WTC11 (cell line): ENCODE measurements at regions not wholly inside any gene's neighbourhood (a gene's known extent, or its start where the extent isn't known, plus 50 kb on each side); places are given as distances from the start of the nearest gene placed in this dataset.

Source experiments
- ATAC-seq: fragments of 200-7000 bp; cut with Tn5 transposase; 2 replicates; pipeline ENCODE4 v1.10.0; 2021; ENCODE audit warnings: mild to moderate bottlenecking, moderate library complexity
- CTCF ChIA-PET: fragments of 300-600 bp; sonication (Branson Sonifier 250); formaldehyde crosslinking; loops from one replicate; lab custom pipeline; 2021; ENCODE audit warnings: antibody characterized with exemption; lab: Charles Lee
- POLR2A ChIA-PET: fragments of 350-600 bp; sonication (Branson Sonifier 250); formaldehyde crosslinking; loops from one replicate; lab custom pipeline; 2021; ENCODE audit warnings: antibody characterized with exemption; lab: Charles Lee
- DNase-seq: peaks from one replicate; pipeline ENCODE4 v3.0.0; 2021; ENCODE audit warnings: low spot score
- H3K27ac Mint-ChIP-seq: 2 replicates; pipeline ENCODE4 v1.8.0; 2021; ENCODE audit warnings: mixed read lengths
- H3K27me3 Mint-ChIP-seq: 2 replicates; pipeline ENCODE4 v1.8.0; 2021; ENCODE audit warnings: low read depth, mild to moderate bottlenecking, moderate library complexity, mixed read lengths
- H3K36me3 Mint-ChIP-seq: 2 replicates; pipeline ENCODE4 v1.8.0; 2021; ENCODE audit warnings: mixed read lengths
- H3K4me1 Mint-ChIP-seq: 2 replicates; pipeline ENCODE4 v1.8.0; 2022; ENCODE audit warnings: mixed read lengths
- H3K4me3 Mint-ChIP-seq: 2 replicates; pipeline ENCODE4 v1.8.0; 2021; ENCODE audit warnings: mild to moderate bottlenecking, moderate library complexity, mixed read lengths
- H3K9me3 Mint-ChIP-seq: 2 replicates; pipeline ENCODE4 v1.8.0; 2021; ENCODE audit warnings: mixed read lengths
- ATF1 ChIP-seq: sonication (generic); formaldehyde crosslinking; IDR thresholded peaks from 2 replicates; pipeline ENCODE4 v1.8.1; 2023; ENCODE audit warnings: mild to moderate bottlenecking, moderate library complexity, missing genetic modification reagents
- CBFB ChIP-seq: sonication (generic); formaldehyde crosslinking; IDR thresholded peaks from 2 replicates; pipeline ENCODE4 v1.8.1; 2022; ENCODE audit warnings: mild to moderate bottlenecking, low read depth, missing genetic modification reagents
- CREM ChIP-seq: sonication (generic); formaldehyde crosslinking; IDR thresholded peaks from 2 replicates; pipeline ENCODE4 v1.8.1; 2022; ENCODE audit warnings: mild to moderate bottlenecking, missing genetic modification reagents, moderate library complexity
- EMX1 ChIP-seq: fragments of 250-450 bp; sonication (Bioruptor Pico); IDR thresholded peaks from 2 replicates; pipeline ENCODE4 v1.8.0; 2021; ENCODE audit warnings: mild to moderate bottlenecking
- GABPB1 ChIP-seq: sonication (generic); formaldehyde crosslinking; IDR thresholded peaks from 2 replicates; pipeline ENCODE4 v1.8.1; 2023; ENCODE audit warnings: mild to moderate bottlenecking, missing genetic modification reagents
- IRF2 ChIP-seq: sonication (generic); formaldehyde crosslinking; IDR thresholded peaks from 2 replicates; pipeline ENCODE4 v1.8.0; 2022; ENCODE audit warnings: low read depth, missing genetic modification reagents, borderline replicate concordance
- JUN ChIP-seq: sonication (generic); formaldehyde crosslinking; IDR thresholded peaks from 2 replicates; pipeline ENCODE4 v1.8.0; 2023; ENCODE audit warnings: mild to moderate bottlenecking, missing genetic modification reagents
- NR2C2 ChIP-seq: sonication (generic); formaldehyde crosslinking; IDR thresholded peaks from 2 replicates; pipeline ENCODE4 v1.8.0; 2022; ENCODE audit warnings: mild to moderate bottlenecking, missing genetic modification reagents
- NR3C1 ChIP-seq: sonication (generic); formaldehyde crosslinking; conservative IDR thresholded peaks from 2 replicates; pipeline ENCODE4 v1.8.1; 2023; ENCODE audit warnings: low read depth, mild to moderate bottlenecking, missing genetic modification reagents
- PRRX2 ChIP-seq: fragments of 250-450 bp; sonication (Bioruptor Pico); IDR thresholded peaks from 2 replicates; pipeline ENCODE4 v1.8.0; 2021; ENCODE audit warnings: mild to moderate bottlenecking
- RELA ChIP-seq: sonication (generic); formaldehyde crosslinking; IDR thresholded peaks from 2 replicates; pipeline ENCODE4 v1.8.1; 2022; ENCODE audit warnings: missing genetic modification reagents, mild to moderate bottlenecking, borderline replicate concordance
- RORB ChIP-seq: fragments of 250-450 bp; sonication (Bioruptor Pico); IDR thresholded peaks from 2 replicates; pipeline ENCODE4 v1.9.0; 2021; ENCODE audit warnings: mild to moderate bottlenecking
- SMAD4 ChIP-seq: sonication (generic); formaldehyde crosslinking; IDR thresholded peaks from 2 replicates; pipeline ENCODE4 v1.8.0; 2022; ENCODE audit warnings: mild to moderate bottlenecking, missing genetic modification reagents
- ZNF317 ChIP-seq: sonication (generic); formaldehyde crosslinking; IDR thresholded peaks from 2 replicates; pipeline ENCODE4 v1.8.1; 2023; ENCODE audit warnings: low read depth, mild to moderate bottlenecking, moderate library complexity, missing genetic modification reagents, borderline replicate concordance
- ZNF423 ChIP-seq: fragments of 250-450 bp; sonication (Bioruptor Pico); IDR thresholded peaks from 2 replicates; pipeline ENCODE4 v2.1.2; 2022; ENCODE audit warnings: mild to moderate bottlenecking, moderate library complexity
- TF ChIP-seq, protein P1 (sequence below): fragments of 200-600 bp; IDR thresholded peaks from 2 replicates; pipeline ENCODE4 v1.8.0; 2022; ENCODE audit warnings: antibody characterized with exemption
- TF ChIP-seq, protein P2 (sequence below): sonication (generic); formaldehyde crosslinking; IDR thresholded peaks from 2 replicates; pipeline ENCODE4 v1.8.0; 2023; ENCODE audit warnings: missing genetic modification reagents, mild to moderate bottlenecking, borderline replicate concordance
- TF ChIP-seq, protein P3 (sequence below): fragments of 250-450 bp; sonication (Bioruptor Pico); IDR thresholded peaks from 2 replicates; pipeline ENCODE4 v1.9.0; 2021; ENCODE audit warnings: mild to moderate bottlenecking
- TF ChIP-seq, protein P4 (sequence below): sonication (generic); formaldehyde crosslinking; IDR thresholded peaks from 2 replicates; pipeline ENCODE4 v1.8.1; 2023; ENCODE audit warnings: mild to moderate bottlenecking, missing genetic modification reagents
- TF ChIP-seq, protein P5 (sequence below): fragments of 250-450 bp; sonication (Bioruptor Pico); IDR thresholded peaks from 2 replicates; pipeline ENCODE4 v1.9.0; 2021; ENCODE audit warnings: mild to moderate bottlenecking
- TF ChIP-seq, protein P6 (sequence below): fragments of 250-450 bp; sonication (Bioruptor Pico); IDR thresholded peaks from 2 replicates; pipeline ENCODE4 v1.8.0; 2021; ENCODE audit warnings: mild to moderate bottlenecking

DNA sequence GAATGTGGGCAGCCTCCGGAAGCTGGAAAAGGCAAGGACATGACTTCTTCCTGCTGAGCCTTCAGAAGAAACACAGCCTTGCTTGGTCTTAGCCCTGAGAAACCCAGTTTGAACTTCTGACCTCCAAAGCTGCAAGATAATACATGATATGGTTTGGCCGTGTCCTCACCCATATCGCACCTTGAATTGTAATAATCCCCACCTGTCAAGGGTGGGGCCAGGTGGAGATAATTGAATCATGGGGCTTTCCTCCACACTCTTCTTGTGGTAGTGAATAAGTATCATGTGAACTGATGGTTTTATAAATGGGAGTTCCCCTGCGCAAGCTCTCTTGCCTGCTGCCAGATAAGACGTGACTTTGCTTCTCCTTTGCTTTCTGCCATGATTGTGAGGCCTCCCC is 310.9 kb downstream of the PSAT1 start (continued):
- TF ChIP-seq, protein P1, sequence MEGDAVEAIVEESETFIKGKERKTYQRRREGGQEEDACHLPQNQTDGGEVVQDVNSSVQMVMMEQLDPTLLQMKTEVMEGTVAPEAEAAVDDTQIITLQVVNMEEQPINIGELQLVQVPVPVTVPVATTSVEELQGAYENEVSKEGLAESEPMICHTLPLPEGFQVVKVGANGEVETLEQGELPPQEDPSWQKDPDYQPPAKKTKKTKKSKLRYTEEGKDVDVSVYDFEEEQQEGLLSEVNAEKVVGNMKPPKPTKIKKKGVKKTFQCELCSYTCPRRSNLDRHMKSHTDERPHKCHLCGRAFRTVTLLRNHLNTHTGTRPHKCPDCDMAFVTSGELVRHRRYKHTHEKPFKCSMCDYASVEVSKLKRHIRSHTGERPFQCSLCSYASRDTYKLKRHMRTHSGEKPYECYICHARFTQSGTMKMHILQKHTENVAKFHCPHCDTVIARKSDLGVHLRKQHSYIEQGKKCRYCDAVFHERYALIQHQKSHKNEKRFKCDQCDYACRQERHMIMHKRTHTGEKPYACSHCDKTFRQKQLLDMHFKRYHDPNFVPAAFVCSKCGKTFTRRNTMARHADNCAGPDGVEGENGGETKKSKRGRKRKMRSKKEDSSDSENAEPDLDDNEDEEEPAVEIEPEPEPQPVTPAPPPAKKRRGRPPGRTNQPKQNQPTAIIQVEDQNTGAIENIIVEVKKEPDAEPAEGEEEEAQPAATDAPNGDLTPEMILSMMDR: no peak
- no peak for TF ChIP-seq ATF1 (CRISPR knock-in tag)

DNA sequence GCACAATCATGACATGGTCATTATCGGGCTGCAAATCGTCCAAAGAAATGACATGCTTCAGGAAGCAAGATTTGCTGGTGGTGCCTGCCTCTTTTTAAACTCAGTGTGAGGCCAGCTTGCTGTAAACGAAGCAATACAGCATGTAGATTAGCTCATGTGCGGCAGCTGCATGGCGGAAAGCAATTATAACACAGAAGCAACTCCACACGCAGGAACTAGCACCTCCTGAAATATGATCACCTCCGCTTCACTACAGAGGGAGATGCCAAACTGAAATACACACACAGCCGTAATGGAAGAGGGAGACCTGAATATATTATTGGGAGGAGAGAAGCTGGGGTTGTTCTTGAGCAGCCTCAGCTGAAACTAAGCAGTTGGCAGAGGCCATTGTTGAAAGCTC is 312.5 kb downstream of the PSAT1 start:
- CTCF ChIA-PET: no interaction called here
- Mint-ChIP-seq H3K4me3 (no peak overlapping the region), H3K36me3 (no peaks in the 10 kb centered on the region; the same call in 1 of the 2 replicates), H3K4me1 (peaks cover 18% of the 10 kb centered on the region), H3K27ac (no peak overlapping the region), H3K9me3 (peaks cover 9% of the 10 kb centered on the region), H3K27me3 (no peaks in the 10 kb centered on the region)
- ATAC-seq: no peak
- TF ChIP-seq RORB (CRISPR knock-in tag) (no peak), JUN (CRISPR knock-in tag) (no peak), NR2C2 (CRISPR knock-in tag) (no peak), RELA (CRISPR knock-in tag) (no peak), EMX1 (CRISPR knock-in tag) (no peak)
- TF ChIP-seq, protein P2, sequence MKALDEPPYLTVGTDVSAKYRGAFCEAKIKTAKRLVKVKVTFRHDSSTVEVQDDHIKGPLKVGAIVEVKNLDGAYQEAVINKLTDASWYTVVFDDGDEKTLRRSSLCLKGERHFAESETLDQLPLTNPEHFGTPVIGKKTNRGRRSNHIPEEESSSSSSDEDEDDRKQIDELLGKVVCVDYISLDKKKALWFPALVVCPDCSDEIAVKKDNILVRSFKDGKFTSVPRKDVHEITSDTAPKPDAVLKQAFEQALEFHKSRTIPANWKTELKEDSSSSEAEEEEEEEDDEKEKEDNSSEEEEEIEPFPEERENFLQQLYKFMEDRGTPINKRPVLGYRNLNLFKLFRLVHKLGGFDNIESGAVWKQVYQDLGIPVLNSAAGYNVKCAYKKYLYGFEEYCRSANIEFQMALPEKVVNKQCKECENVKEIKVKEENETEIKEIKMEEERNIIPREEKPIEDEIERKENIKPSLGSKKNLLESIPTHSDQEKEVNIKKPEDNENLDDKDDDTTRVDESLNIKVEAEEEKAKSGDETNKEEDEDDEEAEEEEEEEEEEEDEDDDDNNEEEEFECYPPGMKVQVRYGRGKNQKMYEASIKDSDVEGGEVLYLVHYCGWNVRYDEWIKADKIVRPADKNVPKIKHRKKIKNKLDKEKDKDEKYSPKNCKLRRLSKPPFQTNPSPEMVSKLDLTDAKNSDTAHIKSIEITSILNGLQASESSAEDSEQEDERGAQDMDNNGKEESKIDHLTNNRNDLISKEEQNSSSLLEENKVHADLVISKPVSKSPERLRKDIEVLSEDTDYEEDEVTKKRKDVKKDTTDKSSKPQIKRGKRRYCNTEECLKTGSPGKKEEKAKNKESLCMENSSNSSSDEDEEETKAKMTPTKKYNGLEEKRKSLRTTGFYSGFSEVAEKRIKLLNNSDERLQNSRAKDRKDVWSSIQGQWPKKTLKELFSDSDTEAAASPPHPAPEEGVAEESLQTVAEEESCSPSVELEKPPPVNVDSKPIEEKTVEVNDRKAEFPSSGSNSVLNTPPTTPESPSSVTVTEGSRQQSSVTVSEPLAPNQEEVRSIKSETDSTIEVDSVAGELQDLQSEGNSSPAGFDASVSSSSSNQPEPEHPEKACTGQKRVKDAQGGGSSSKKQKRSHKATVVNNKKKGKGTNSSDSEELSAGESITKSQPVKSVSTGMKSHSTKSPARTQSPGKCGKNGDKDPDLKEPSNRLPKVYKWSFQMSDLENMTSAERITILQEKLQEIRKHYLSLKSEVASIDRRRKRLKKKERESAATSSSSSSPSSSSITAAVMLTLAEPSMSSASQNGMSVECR (CRISPR knock-in tag): no peak
- TF ChIP-seq, protein P3, sequence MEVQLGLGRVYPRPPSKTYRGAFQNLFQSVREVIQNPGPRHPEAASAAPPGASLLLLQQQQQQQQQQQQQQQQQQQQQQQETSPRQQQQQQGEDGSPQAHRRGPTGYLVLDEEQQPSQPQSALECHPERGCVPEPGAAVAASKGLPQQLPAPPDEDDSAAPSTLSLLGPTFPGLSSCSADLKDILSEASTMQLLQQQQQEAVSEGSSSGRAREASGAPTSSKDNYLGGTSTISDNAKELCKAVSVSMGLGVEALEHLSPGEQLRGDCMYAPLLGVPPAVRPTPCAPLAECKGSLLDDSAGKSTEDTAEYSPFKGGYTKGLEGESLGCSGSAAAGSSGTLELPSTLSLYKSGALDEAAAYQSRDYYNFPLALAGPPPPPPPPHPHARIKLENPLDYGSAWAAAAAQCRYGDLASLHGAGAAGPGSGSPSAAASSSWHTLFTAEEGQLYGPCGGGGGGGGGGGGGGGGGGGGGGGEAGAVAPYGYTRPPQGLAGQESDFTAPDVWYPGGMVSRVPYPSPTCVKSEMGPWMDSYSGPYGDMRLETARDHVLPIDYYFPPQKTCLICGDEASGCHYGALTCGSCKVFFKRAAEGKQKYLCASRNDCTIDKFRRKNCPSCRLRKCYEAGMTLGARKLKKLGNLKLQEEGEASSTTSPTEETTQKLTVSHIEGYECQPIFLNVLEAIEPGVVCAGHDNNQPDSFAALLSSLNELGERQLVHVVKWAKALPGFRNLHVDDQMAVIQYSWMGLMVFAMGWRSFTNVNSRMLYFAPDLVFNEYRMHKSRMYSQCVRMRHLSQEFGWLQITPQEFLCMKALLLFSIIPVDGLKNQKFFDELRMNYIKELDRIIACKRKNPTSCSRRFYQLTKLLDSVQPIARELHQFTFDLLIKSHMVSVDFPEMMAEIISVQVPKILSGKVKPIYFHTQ (CRISPR knock-in tag): no peak
- DNase-seq: no peak
- POLR2A ChIA-PET: no interaction called here

DNA sequence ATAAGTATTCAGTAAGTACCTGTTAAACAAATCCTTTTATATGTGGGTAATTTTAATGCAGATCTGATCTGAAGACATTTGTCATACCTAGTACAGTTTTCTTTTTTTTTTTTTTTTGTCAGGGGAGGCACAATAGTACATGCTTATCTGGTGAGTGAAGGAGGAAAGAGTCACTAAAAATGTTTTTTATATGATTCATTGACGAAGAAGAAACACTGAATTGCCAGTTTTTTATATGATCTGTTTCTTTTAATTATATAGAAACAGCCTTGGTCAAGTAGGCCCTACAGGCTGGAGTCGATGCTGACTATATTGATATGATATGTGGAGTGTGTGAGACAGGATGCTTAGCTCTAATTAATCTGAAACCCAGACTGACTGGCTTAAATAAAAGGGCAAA is 315.2 kb downstream of the PSAT1 start:
- Mint-ChIP-seq H3K9me3 (peaks cover 9% of the 10 kb centered on the region), H3K27me3 (no peaks in the 10 kb centered on the region), H3K4me1 (peaks cover 9% of the 10 kb centered on the region), H3K27ac (no peak overlapping the region), H3K4me3 (no peak overlapping the region), H3K36me3 (no peaks in the 10 kb centered on the region; the same call in 1 of the 2 replicates)
- DNase-seq: no peak
- no peak for ATAC-seq
- POLR2A ChIA-PET: no interaction called here
- CTCF ChIA-PET: no interaction called here
- TF ChIP-seq, protein P4, sequence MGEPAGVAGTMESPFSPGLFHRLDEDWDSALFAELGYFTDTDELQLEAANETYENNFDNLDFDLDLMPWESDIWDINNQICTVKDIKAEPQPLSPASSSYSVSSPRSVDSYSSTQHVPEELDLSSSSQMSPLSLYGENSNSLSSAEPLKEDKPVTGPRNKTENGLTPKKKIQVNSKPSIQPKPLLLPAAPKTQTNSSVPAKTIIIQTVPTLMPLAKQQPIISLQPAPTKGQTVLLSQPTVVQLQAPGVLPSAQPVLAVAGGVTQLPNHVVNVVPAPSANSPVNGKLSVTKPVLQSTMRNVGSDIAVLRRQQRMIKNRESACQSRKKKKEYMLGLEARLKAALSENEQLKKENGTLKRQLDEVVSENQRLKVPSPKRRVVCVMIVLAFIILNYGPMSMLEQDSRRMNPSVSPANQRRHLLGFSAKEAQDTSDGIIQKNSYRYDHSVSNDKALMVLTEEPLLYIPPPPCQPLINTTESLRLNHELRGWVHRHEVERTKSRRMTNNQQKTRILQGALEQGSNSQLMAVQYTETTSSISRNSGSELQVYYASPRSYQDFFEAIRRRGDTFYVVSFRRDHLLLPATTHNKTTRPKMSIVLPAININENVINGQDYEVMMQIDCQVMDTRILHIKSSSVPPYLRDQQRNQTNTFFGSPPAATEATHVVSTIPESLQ: no peak
- TF ChIP-seq SMAD4 (CRISPR knock-in tag) (no peak), ZNF423 (CRISPR knock-in tag) (no peak), GABPB1 (CRISPR knock-in tag) (no peak), CREM (CRISPR knock-in tag) (no peak), IRF2 (CRISPR knock-in tag) (no peak), NR3C1 (CRISPR knock-in tag) (no peak), ZNF317 (CRISPR knock-in tag) (no peak), PRRX2 (no peak), CBFB (CRISPR knock-in tag) (no peak)
- TF ChIP-seq, protein P5, sequence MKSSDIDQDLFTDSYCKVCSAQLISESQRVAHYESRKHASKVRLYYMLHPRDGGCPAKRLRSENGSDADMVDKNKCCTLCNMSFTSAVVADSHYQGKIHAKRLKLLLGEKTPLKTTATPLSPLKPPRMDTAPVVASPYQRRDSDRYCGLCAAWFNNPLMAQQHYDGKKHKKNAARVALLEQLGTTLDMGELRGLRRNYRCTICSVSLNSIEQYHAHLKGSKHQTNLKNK (CRISPR knock-in tag): no peak
- TF ChIP-seq, protein P6, sequence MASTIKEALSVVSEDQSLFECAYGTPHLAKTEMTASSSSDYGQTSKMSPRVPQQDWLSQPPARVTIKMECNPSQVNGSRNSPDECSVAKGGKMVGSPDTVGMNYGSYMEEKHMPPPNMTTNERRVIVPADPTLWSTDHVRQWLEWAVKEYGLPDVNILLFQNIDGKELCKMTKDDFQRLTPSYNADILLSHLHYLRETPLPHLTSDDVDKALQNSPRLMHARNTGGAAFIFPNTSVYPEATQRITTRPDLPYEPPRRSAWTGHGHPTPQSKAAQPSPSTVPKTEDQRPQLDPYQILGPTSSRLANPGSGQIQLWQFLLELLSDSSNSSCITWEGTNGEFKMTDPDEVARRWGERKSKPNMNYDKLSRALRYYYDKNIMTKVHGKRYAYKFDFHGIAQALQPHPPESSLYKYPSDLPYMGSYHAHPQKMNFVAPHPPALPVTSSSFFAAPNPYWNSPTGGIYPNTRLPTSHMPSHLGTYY: no peak
